ENCODE measurements at regions not wholly inside any gene's neighbourhood (a gene's known extent, or its start where the extent isn't known, plus 50 kb on each side); places are given as distances from the start of the nearest gene placed in this dataset.
"Not testable (repeated sequence)": the region's sequence is repeated elsewhere in the genome, so short reads cannot be mapped to it uniquely, and the experiment has no call there.

GRCh38 chr1:196002906-196003305 lies 605.3 kb downstream of the KCNT2 start:
- DNase-seq (ENCODE audit: low read depth in 2 of 2), result no peak

- not testable (repeated sequence) for DNase-seq (ENCODE audit: low read depth in 2 of 2)
Observed at GRCh38 chr1:196002296-196002695, 605.9 kb downstream of the KCNT2 start.

- DNase-seq (ENCODE audit: low read depth in 2 of 2), result no peak
Observed at GRCh38 chr1:196001188-196001587, 607.1 kb downstream of the KCNT2 start.

- DNase-seq (ENCODE audit: low read depth in 2 of 2), result no peak
Observed at GRCh38 chr1:195999022-195999421, 609.2 kb downstream of the KCNT2 start.

- DNase-seq (ENCODE audit: low read depth in 2 of 2), result no peak
Observed at GRCh38 chr1:195981448-195982139, 626.6 kb downstream of the KCNT2 start.

GRCh38 chr1:195979646-195980045 lies 628.6 kb downstream of the KCNT2 start:
- no peak for DNase-seq (ENCODE audit: low read depth in 2 of 2)

GRCh38 chr1:195973311-195973904 lies 634.8 kb downstream of the KCNT2 start:
- no peak for DNase-seq (ENCODE audit: low read depth in 2 of 2)

GRCh38 chr1:195971589-195971988 lies 636.7 kb downstream of the KCNT2 start:
- DNase-seq (ENCODE audit: low read depth in 2 of 2), result no peak

- no peak for DNase-seq (ENCODE audit: low read depth in 2 of 2)
Observed at GRCh38 chr1:195970209-195970608, 638.0 kb downstream of the KCNT2 start.

- DNase-seq (ENCODE audit: low read depth in 2 of 2), result no peak
Observed at GRCh38 chr1:195965475-195965874, 642.8 kb downstream of the KCNT2 start.

GRCh38 chr1:195965036-195965435 lies 643.2 kb downstream of the KCNT2 start:
- DNase-seq (ENCODE audit: low read depth in 2 of 2), result no peak

- no peak for DNase-seq (ENCODE audit: low read depth in 2 of 2)
Observed at GRCh38 chr1:195964516-195964915, 643.7 kb downstream of the KCNT2 start.

GRCh38 chr1:195962051-195962450 lies 646.2 kb downstream of the KCNT2 start:
- DNase-seq (ENCODE audit: low read depth in 2 of 2), result no peak

GRCh38 chr1:195960580-195960979 lies 647.7 kb downstream of the KCNT2 start:
- no peak for DNase-seq (ENCODE audit: low read depth in 2 of 2)

GRCh38 chr1:195958131-195958530 lies 650.1 kb downstream of the KCNT2 start:
- no peak for DNase-seq (ENCODE audit: low read depth in 2 of 2)

GRCh38 chr1:195956845-195957244 lies 651.4 kb downstream of the KCNT2 start:
- no peak for DNase-seq (ENCODE audit: low read depth in 2 of 2)

- DNase-seq (ENCODE audit: low read depth in 2 of 2), result no peak
Observed at GRCh38 chr1:195954848-195955247, 653.4 kb downstream of the KCNT2 start.

GRCh38 chr1:195951313-195951712 lies 656.9 kb downstream of the KCNT2 start:
- no peak for DNase-seq (ENCODE audit: low read depth in 2 of 2)

- DNase-seq (ENCODE audit: low read depth in 2 of 2), result no peak
Observed at GRCh38 chr1:195948123-195948895, 659.9 kb downstream of the KCNT2 start.

- DNase-seq (ENCODE audit: low read depth in 2 of 2), result no peak
Observed at GRCh38 chr1:195946500-195946899, 661.7 kb downstream of the KCNT2 start.

GRCh38 chr1:195941795-195942194 lies 666.4 kb downstream of the KCNT2 start:
- no peak for DNase-seq (ENCODE audit: low read depth in 2 of 2)

- no peak for DNase-seq (ENCODE audit: low read depth in 2 of 2)
Observed at GRCh38 chr1:195941314-195941713, 666.9 kb downstream of the KCNT2 start.

- DNase-seq (ENCODE audit: low read depth in 2 of 2), result no peak
Observed at GRCh38 chr1:195939844-195940243, 668.4 kb downstream of the KCNT2 start.
